ENCODE measurements at regions not wholly inside any gene's neighbourhood (a gene's known extent, or its start where the extent isn't known, plus 50 kb on each side); places are given as distances from the start of the nearest gene placed in this dataset.

- TF ChIP-seq FOXP2 (optimal IDR thresholded peaks at IDR 0.05; ENCODE audit: borderline replicate concordance, extremely low read depth, extremely low read length, insufficient read depth), result no peak
- no peak for TF ChIP-seq POLR2AphosphoS5 (IDR thresholded peaks at IDR 0.05; ENCODE audit: low read depth, low read length)
Observed at GRCh38 chr9:130756037-130756436, 62.5 kb downstream of the EXOSC2 start.
